CD4-positive, alpha-beta T cell (primary cell): ENCODE measurements at regions not wholly inside any gene's neighbourhood (a gene's known extent, or its start where the extent isn't known, plus 50 kb on each side); places are given as distances from the start of the nearest gene placed in this dataset.

ENCODE experiments used
- ATAC-seq: fragments of 200-7000 bp; cut with Tn5 transposase; one replicate; pipeline ENCODE4 v1.10.0; 2022; ENCODE audit warnings: mild to moderate bottlenecking; ENCODE audit not compliant: poor library complexity
- CTCF ChIA-PET: fragments of 350-600 bp; sonication (Branson Sonifier 250); formaldehyde crosslinking; loops from one replicate; lab custom pipeline; 2021; ENCODE audit warnings: antibody characterized with exemption, inconsistent platforms; lab: Charles Lee
- POLR2A ChIA-PET: fragments of 350-600 bp; sonication (Branson Sonifier 250); formaldehyde crosslinking; loops from one replicate; lab custom pipeline; 2021; ENCODE audit warnings: antibody characterized with exemption, inconsistent platforms; lab: Charles Lee
- DNase-seq, 14 experiments: peaks; one replicate each; pipeline ENCODE4 v3.0.0-alpha.2; 2013 to 2020; ENCODE audit warnings: mixed read lengths in 2 of 14
- H3K27ac ChIP-seq, 2 donors: one replicate each; pipeline versions ENCODE4 v1.5.1 to v1.7.0; 2013; ENCODE audit warnings: low read length in 2 of 2, low read depth in 1 of 2, mild to moderate bottlenecking in 1 of 2
- H3K27me3 ChIP-seq, 2 experiments: 1 replicate in 1 of 2; 2 replicates in 1 of 2; pipeline versions ENCODE4 v1.6.1 to v1.7.0; 2013; ENCODE audit warnings: low read length in 2 of 2, control low read depth in 1 of 2, mild to moderate bottlenecking in 1 of 2, moderate library complexity in 1 of 2; ENCODE audit not compliant: insufficient read depth in 2 of 2, control insufficient read depth in 1 of 2
- H3K36me3 ChIP-seq: one replicate; pipeline ENCODE4 v1.6.1; 2013; ENCODE audit warnings: low read length, control low read depth; ENCODE audit not compliant: insufficient read depth
- H3K4me1 ChIP-seq: one replicate; pipeline ENCODE4 v1.6.1; 2013; ENCODE audit warnings: low read length, control low read depth; ENCODE audit not compliant: insufficient read depth
- H3K4me3 ChIP-seq: one replicate; pipeline ENCODE4 v1.5.1; 2013; ENCODE audit warnings: mild to moderate bottlenecking, low read length, moderate library complexity
- H3K9me3 ChIP-seq, 2 experiments: 1 replicate in 1 of 2; 2 replicates in 1 of 2; pipeline versions ENCODE4 v1.6.1 to v1.7.0; 2013; ENCODE audit warnings: low read length in 2 of 2, mild to moderate bottlenecking in 2 of 2, control low read depth in 1 of 2, moderate library complexity in 1 of 2; ENCODE audit not compliant: control insufficient read depth in 1 of 2, insufficient read depth in 1 of 2
- H3K27ac Mint-ChIP-seq: one replicate; pipeline ENCODE4 v1.8.0; 2020; ENCODE audit warnings: mixed read lengths
- H3K27me3 Mint-ChIP-seq: one replicate; pipeline ENCODE4 v1.8.0; 2021; ENCODE audit warnings: mixed read lengths
- H3K36me3 Mint-ChIP-seq: one replicate; pipeline ENCODE4 v1.8.0; 2021; ENCODE audit warnings: low read depth, mixed read lengths
- H3K4me1 Mint-ChIP-seq: one replicate; pipeline ENCODE4 v1.8.0; 2021; ENCODE audit warnings: low read depth, mixed read lengths
- H3K4me3 Mint-ChIP-seq: one replicate; pipeline ENCODE4 v1.8.0; 2020; ENCODE audit warnings: mild to moderate bottlenecking, mixed read lengths
- H3K9me3 Mint-ChIP-seq: one replicate; pipeline ENCODE4 v1.8.0; 2020; ENCODE audit warnings: mixed read lengths
- intact Hi-C, 2 experiments: fragments of 100-400 bp; cut with DNase I in 1 of 2; cut with micrococcal nuclease in 1 of 2; formaldehyde crosslinking; loops; one replicate each; pipeline versions ENCODE4 v1.15.1 to v1.9.0; 2023 to 2025; cut with DNase I, micrococcal nuclease
- TF ChIP-seq, protein P1 (sequence below): fragments of 200-600 bp; IDR thresholded peaks from one replicate; pipeline ENCODE4 v1.8.0; 2022; ENCODE audit warnings: antibody characterized with exemption, mild to moderate bottlenecking

DNA sequence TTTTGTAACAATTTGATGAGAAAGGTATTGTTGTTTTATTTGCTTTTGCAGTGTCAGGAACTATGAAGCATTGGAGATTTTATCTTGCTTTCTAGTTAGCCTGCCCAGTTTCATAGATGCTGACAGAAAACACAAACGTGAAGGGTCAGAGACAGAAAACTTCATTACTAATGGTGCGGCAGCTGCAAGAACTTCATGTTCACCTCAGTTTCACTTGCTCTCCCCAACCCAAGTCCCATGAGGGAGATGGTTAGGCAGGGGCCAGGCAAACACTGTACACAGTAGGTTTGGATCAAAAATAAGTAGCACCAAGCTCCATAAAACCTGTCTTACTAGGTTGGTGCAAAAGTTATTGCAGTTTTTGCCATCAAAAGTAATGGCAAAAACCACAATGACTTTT is 550.2 kb upstream of the MIR17HG start:
- H3K4me1 Mint-ChIP-seq = no peaks in the 10 kb centered on the region
- H3K27me3 Mint-ChIP-seq = no peaks in the 10 kb centered on the region
- Histone ChIP-seq H3K4me1 (no peaks in the 10 kb centered on the region), H3K36me3 (no peaks in the 10 kb centered on the region), H3K9me3 (no peaks in the 10 kb centered on the region), H3K4me3 (no peak overlapping the region), H3K27ac (no peak overlapping the region), H3K27me3 (no peaks in the 10 kb centered on the region)
- H3K9me3 Mint-ChIP-seq = no peaks in the 10 kb centered on the region
- no peak overlapping the region for H3K27ac Mint-ChIP-seq
- intact Hi-C loops = no loop called here
- DNase-seq (no peak), ATAC-seq (no peak)
- H3K4me3 Mint-ChIP-seq = no peak overlapping the region
- CTCF ChIA-PET = no interaction called here
- POLR2A ChIA-PET = no interaction called here
- H3K36me3 Mint-ChIP-seq = no peaks in the 10 kb centered on the region
- TF ChIP-seq, protein P1, sequence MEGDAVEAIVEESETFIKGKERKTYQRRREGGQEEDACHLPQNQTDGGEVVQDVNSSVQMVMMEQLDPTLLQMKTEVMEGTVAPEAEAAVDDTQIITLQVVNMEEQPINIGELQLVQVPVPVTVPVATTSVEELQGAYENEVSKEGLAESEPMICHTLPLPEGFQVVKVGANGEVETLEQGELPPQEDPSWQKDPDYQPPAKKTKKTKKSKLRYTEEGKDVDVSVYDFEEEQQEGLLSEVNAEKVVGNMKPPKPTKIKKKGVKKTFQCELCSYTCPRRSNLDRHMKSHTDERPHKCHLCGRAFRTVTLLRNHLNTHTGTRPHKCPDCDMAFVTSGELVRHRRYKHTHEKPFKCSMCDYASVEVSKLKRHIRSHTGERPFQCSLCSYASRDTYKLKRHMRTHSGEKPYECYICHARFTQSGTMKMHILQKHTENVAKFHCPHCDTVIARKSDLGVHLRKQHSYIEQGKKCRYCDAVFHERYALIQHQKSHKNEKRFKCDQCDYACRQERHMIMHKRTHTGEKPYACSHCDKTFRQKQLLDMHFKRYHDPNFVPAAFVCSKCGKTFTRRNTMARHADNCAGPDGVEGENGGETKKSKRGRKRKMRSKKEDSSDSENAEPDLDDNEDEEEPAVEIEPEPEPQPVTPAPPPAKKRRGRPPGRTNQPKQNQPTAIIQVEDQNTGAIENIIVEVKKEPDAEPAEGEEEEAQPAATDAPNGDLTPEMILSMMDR = no peak

DNA sequence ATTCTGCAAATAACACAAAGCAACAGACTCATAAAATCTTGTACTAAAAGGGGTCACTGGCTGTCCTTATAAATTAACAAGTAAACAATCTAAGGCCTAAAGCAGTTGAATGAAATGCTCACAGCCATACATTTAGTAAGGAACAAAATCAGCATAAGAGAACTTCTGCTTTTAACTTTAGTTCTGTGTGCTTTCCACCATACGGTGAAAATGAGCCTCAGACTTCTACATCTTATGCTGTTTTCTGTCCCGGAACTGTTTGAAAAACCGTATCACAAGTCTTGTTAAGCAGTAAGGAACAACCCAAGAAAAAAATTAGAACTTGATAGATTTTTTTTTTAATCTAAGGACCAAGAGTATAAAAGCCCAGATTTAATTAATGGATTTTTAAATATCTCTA is 549.1 kb upstream of the MIR17HG start:
- TF ChIP-seq, protein P1 = no peak
- DNase-seq (no peak), ATAC-seq (no peak)
- H3K4me1 ChIP-seq = no peaks in the 10 kb centered on the region
- no peaks in the 10 kb centered on the region for H3K36me3 Mint-ChIP-seq
- no peaks in the 10 kb centered on the region for H3K4me1 Mint-ChIP-seq
- H3K9me3 Mint-ChIP-seq = no peaks in the 10 kb centered on the region
- no peak overlapping the region for H3K4me3 Mint-ChIP-seq
- no peaks in the 10 kb centered on the region for H3K27me3 ChIP-seq
- no peaks in the 10 kb centered on the region for H3K27me3 Mint-ChIP-seq
- H3K36me3 ChIP-seq = no peaks in the 10 kb centered on the region
- H3K27ac ChIP-seq = no peak overlapping the region
- H3K27ac Mint-ChIP-seq = no peak overlapping the region
- POLR2A ChIA-PET = no interaction called here
- H3K9me3 ChIP-seq = no peaks in the 10 kb centered on the region
- intact Hi-C loops = no loop called here
- H3K4me3 ChIP-seq = no peak overlapping the region
- CTCF ChIA-PET = no interaction called here

DNA sequence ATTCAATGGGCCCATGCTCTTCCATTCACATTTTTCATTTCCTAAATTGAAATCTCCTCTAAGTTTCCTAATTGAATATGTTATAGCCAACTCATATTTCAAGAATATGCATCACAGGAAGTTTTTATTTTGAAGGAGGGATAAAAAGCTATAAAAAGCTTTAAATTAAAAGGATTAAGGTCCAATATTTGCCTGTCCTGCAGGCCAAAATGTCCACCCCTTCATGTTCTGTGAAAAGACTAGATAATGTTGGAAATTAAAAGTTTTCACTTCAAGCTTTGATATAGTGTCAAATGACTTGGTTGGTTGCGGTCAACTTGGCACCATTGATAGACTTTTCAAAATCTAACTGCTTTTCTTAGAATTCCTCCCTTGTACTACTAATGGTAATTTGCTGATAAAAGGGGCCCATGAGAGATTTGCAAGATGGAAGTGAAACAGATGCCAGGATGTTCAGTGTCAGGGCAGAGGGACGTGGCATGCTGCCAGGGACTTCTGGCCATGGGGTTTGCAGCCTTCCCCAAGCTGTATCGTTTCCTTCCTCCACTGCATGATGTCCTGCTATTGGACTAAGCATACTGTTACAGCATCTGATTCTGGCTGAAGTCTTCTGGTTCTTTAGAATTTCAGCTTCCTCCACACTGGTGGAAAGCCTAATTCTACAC is 547.3 kb upstream of the MIR17HG start:
- no peaks in the 10 kb centered on the region for H3K9me3 Mint-ChIP-seq
- no peak overlapping the region for H3K27ac Mint-ChIP-seq
- DNase-seq (peak in 3 of 14 experiments; percentile 6 to 29 (median 28)), ATAC-seq (no peak)
- H3K4me3 Mint-ChIP-seq = no peak overlapping the region
- no peaks in the 10 kb centered on the region for H3K36me3 Mint-ChIP-seq
- TF ChIP-seq, protein P1 = no peak
- POLR2A ChIA-PET = no interaction called here
- no peaks in the 10 kb centered on the region for H3K4me1 Mint-ChIP-seq
- intact Hi-C loops = no loop called here
- H3K4me3 ChIP-seq = no peak overlapping the region
- CTCF ChIA-PET = no interaction called here
- no peaks in the 10 kb centered on the region for H3K9me3 ChIP-seq
- H3K27me3 ChIP-seq = no peaks in the 10 kb centered on the region
- H3K27ac ChIP-seq = no peak overlapping the region
- no peaks in the 10 kb centered on the region for H3K4me1 ChIP-seq
- H3K36me3 ChIP-seq = no peaks in the 10 kb centered on the region
- no peaks in the 10 kb centered on the region for H3K27me3 Mint-ChIP-seq
